GM12872 (cell line): ENCODE measurements at regions not wholly inside any gene's neighbourhood (a gene's known extent, or its start where the extent isn't known, plus 50 kb on each side); places are given as distances from the start of the nearest gene placed in this dataset.

Experiments
- CTCF ChIP-seq: IDR thresholded peaks from 3 replicates; pipeline ENCODE4 v1.5.1; 2011; ENCODE audit warnings: low read depth, mild to moderate bottlenecking, low read length, moderate library complexity; ENCODE audit not compliant: insufficient read depth

GRCh38 chr5:67364381-67364970 is 167.9 kb upstream of the CD180 start:
- no peak for TF ChIP-seq CTCF

- TF ChIP-seq CTCF: no peak
Observed at GRCh38 chr5:67363963-67364362, 167.4 kb upstream of the CD180 start.

GRCh38 chr5:67363180-67363709 is 166.6 kb upstream of the CD180 start:
- no peak for TF ChIP-seq CTCF

- no peak for TF ChIP-seq CTCF
Observed at GRCh38 chr5:67361932-67362729, 165.5 kb upstream of the CD180 start.

GRCh38 chr5:67360047-67360446 is 163.4 kb upstream of the CD180 start:
- no peak for TF ChIP-seq CTCF

- no peak for TF ChIP-seq CTCF
Observed at GRCh38 chr5:67358186-67358585, 161.6 kb upstream of the CD180 start.

GRCh38 chr5:67355120-67355713 is 158.6 kb upstream of the CD180 start:
- TF ChIP-seq CTCF: no peak
